ENCODE measurements at regions not wholly inside any gene's neighbourhood (a gene's known extent, or its start where the extent isn't known, plus 50 kb on each side); places are given as distances from the start of the nearest gene placed in this dataset.

- Histone ChIP-seq H3K9ac (replicated peaks; ENCODE audit: extremely low read depth, insufficient read depth, low read length) (no peak overlapping the region), H3K9me3 (replicated peaks; ENCODE audit: control insufficient read depth, insufficient read depth, low read length) (no peaks in the 10 kb centered on the region), H3K79me2 (ENCODE audit: control insufficient read depth, insufficient read depth, low read length) (no peaks in the 10 kb centered on the region), H2AFZ (ENCODE audit: low read depth, low read length) (no peak overlapping the region), H4K20me1 (replicated peaks; ENCODE audit: control insufficient read depth, extremely low read depth, insufficient read depth, low read length) (no peaks in the 10 kb centered on the region), H3K4me2 (ENCODE audit: insufficient read depth, low read length) (no peak overlapping the region), H3K27ac (ENCODE audit: insufficient read depth, low read depth, low read length) (no peak overlapping the region), H3K4me3 (replicated peaks in 1 of 3; ENCODE audit: insufficient read depth in 1 of 3, low read depth in 1 of 3, low read length in 3 of 3) (no peak overlapping the region), H3K27me3 (ENCODE audit: control insufficient read depth in 2 of 2, insufficient read depth in 2 of 2, low read length in 2 of 2) (no peaks in the 10 kb centered on the region), H3K9me1 (replicated peaks; ENCODE audit: control insufficient read depth, extremely low read depth, insufficient read depth, low read length) (no peaks in the 10 kb centered on the region), H3K4me1 (ENCODE audit: control insufficient read depth, extremely low read depth, insufficient read depth, low read length) (no peaks in the 10 kb centered on the region), H3K36me3 (ENCODE audit: control insufficient read depth in 2 of 2, extremely low read depth in 1 of 2, insufficient read depth in 2 of 2, low read length in 2 of 2) (no peaks in the 10 kb centered on the region)
- intact Hi-C loops (cut with micrococcal nuclease): no loop called here
- FAIRE-seq (no peak), DNase-seq (ENCODE audit: low read depth, low spot score) (no peak)
- no TSS peak for BruUV-seq (replicated peaks)
- POLR2A ChIA-PET: no interaction called here
- CTCF ChIA-PET: interaction anchor here (1.4 kb wide), 1 partner anchor 21 kb away, joined by 4 read pairs; no protein-coding TSS in a partner anchor
- dilution Hi-C loops (cut with MboI; ENCODE audit: extremely low pct_ligation_motif_present, low sequenced_read_pairs): no loop called here
- TF ChIP-seq JUN (IDR thresholded peaks at IDR 0.05; ENCODE audit: borderline replicate concordance, insufficient read depth, insufficient read length, low read depth) (no peak), EZH2 (IDR thresholded peaks at IDR 0.05; ENCODE audit: borderline replicate concordance, low read depth, low read length, severe bottlenecking) (no peak), POLR2AphosphoS5 (IDR thresholded peaks at IDR 0.05; ENCODE audit: insufficient read depth, low read depth, low read length) (no peak), FOS (IDR thresholded peaks at IDR 0.05; ENCODE audit: borderline replicate concordance, insufficient read depth, low read length) (no peak), CTCF (IDR thresholded peaks at IDR 0.05; ENCODE audit: extremely low read depth in 1 of 2, insufficient read depth in 1 of 2, low read depth in 1 of 2, low read length in 2 of 2) (no peak), GATA2 (IDR thresholded peaks at IDR 0.05; ENCODE audit: insufficient read depth, insufficient read length, low read depth, low read length) (no peak), MYC (IDR thresholded peaks at IDR 0.05; ENCODE audit: low read depth, low read length) (no peak)
These were observed 194.1 kb downstream of the KTN1 start for GRCh38 chr14:55773984-55774545.
